HG02981 (cell line): ENCODE measurements at regions not wholly inside any gene's neighbourhood (a gene's known extent, or its start where the extent isn't known, plus 50 kb on each side); places are given as distances from the start of the nearest gene placed in this dataset.
"Not testable (repeated sequence)": the region's sequence is repeated elsewhere in the genome, so short reads cannot be mapped to it uniquely, and the experiment has no call there.

Experiments used
- ATAC-seq: cut with Tn5 transposase; IDR thresholded peaks from one replicate; pipeline ENCODE4 v1.9.1; 2021; ENCODE audit warnings: mild to moderate bottlenecking, moderate library complexity; ENCODE audit not compliant: unreplicated experiment

- no peak for ATAC-seq
Measured at GRCh38 chr18:52130624-52131301, 209.2 kb upstream of the DCC start.

DNA sequence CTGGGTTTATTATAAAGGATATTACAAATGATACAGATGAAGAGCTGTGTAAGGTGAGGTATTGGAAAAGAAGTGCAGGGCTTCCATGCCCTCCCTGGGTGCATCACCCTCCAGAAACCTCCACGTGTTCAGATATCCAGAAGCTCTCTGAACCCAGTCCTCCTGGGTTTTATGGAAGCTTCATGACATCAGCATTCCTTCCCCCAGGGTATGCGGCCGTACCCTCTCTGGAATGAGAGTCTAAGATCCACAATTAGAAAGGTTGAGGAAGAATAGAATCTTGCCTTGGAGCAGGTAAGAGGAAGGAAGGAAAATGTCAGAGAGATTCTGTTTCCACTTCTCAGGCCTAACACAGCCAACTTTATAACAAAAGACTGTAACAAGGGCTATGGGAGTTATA is 208.2 kb upstream of the DCC start:
- no peak for ATAC-seq

DNA sequence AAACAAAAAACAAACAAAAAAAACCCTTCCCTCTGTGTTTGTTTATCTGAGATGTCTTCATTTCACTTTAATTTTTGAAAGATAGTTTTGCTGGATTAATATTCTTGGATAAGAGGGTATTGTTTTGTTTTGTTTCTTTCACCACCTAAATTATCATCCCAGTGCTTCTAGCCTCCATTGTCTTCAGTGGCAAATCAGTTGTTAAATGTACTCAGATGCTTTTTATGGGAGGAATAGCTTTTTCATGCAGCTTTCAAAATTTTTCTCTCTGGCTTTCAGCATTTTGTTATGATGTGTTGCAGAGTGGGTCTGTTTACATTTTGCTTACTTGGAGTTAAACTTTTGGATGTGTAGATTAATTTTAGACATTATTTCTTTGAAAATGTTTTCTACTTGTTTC is 203.5 kb upstream of the DCC start:
- ATAC-seq, result no peak

DNA sequence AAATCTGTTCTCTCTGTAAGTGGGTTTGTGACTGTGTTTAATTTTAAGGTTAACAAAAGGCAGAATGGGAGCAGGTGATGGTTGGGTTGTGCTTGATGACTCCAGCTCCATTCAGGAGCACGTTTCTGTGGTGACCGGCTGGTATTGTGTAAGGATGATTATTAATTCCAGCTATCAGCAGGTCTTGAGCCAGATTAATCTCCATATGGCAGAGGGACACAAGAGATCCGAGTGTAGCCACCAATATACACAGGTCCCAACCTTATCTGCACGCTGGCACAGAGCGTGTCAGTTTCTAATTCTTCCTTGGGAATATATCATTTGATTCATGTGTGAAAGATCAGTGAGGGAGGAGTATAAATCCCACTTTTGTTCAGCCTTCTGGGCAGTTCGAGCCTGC is 199.0 kb upstream of the DCC start:
- no peak for ATAC-seq

GRCh38 chr18:52150050-52150449 is 189.9 kb upstream of the DCC start:
- ATAC-seq, result no peak

GRCh38 chr18:52152036-52152435 is 188.0 kb upstream of the DCC start:
- no peak for ATAC-seq

DNA sequence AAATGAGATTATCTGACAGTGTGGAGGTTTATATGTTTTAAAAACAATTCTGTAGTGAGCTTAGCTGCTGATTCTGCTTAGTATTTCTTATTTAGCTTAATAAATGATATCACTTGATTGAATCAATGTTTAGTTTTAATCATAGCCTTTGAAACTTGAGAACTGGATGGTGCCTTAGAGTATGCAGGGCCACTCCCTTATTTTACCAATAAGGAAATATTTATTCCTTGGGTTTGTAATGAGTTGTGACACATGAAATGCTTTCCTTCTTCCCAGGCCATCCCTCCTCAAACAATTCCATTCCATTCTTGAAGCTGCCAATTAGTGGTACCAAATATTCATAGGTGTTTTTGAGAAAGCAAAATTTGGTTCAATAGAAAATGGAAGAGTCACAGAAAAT is 183.8 kb upstream of the DCC start:
- no peak for ATAC-seq

- no peak for ATAC-seq
Measured at GRCh38 chr18:52160636-52161035, 179.4 kb upstream of the DCC start.

DNA sequence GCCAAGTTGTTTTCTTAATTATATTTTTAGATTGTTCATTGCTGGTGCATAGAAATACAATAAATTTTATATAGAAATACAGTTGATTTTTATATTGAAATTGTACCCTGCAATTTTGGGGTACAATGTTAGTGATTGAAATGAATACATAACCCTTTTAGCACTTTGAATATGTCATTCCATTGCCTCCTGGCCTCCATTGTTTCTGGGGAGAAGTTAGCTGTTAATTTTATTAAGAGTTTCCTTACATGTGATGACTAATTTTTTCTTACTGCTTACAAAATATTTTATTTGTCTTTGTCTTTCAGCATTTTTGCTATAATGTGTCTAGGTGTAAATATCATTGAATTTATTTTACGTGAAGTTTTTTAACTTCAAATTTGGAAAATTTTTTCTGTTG is 176.5 kb upstream of the DCC start:
- ATAC-seq, result no peak

DNA sequence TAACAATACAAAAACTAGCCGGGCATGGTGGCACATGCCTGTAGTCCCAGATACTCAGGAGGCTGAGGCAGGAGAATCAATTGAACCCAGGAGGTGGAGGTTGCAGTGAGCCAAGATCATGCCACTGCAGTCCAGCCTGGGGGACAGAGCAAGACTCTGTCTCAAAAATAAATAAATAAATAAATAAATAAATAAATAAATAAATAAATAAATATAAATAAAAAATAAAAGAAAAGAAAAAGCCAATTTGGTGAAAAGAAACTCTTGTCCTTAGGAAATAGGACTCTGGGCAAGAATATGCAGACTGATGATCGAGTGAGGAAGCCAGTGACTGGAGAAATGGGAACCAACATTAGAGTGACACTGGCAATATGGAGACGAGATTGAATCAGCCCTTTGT is 171.9 kb upstream of the DCC start:
- ATAC-seq, result not testable (repeated sequence)

DNA sequence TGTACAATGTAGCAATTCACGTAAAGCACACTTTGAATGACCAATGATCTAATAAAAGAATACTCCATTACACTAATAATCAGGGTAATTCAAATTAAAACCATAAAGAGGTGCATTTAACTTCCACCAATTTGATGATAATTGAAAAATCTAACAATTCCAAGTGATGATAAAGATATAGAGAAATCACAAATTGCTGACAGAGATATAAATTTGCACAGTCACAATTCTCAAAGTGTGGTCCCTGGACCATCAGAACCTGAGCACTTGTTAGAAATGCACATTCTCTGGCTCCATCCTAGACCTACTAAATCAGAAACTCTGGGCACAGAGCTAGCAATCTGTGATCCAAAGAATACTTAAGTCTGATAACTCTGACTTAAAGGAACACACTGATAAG is 165.8 kb upstream of the DCC start:
- ATAC-seq, result no peak

DNA sequence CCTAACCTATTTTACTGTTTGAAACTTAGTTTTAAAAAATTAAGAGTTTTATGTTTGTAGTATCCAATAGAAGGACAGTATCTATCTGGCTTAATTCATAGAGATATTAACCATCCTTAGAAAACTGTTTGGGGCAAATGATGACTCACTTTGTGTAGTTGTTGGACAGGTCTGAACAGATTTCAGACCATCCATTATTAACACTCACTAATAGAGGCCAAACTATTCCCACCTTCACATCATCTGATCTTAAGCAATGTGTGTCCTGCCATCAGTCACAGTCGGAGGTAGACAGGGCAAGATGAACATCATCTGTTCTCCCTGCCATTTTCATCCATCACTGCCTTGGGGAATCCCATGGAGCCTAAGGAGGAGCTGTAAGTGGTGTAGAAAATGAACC is 164.6 kb upstream of the DCC start:
- ATAC-seq, result no peak

GRCh38 chr18:52183107-52183506 is 156.9 kb upstream of the DCC start:
- ATAC-seq, result no peak

- no peak for ATAC-seq
Measured at GRCh38 chr18:52190195-52190594, 149.8 kb upstream of the DCC start.

DNA sequence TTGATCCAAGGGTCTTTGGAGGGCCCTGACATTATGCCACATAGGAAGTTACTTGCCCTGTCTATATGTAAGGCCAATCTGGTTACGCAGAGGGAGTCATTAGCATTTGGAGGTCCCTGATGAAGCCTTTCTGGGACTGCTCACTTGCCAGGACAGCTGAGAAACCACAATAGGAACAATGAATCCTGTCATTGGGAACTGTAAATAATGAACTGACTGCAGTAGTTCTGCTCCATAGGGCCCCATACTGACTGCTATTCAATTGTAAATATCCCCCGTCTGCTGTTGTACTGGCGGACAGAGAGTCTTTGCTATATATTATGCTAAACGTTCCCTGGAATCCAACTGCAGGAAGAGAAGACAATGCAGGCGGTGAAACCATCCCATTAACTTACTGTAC is 149.4 kb upstream of the DCC start:
- no peak for ATAC-seq

GRCh38 chr18:52200406-52200805 is 139.6 kb upstream of the DCC start:
- ATAC-seq, result no peak

DNA sequence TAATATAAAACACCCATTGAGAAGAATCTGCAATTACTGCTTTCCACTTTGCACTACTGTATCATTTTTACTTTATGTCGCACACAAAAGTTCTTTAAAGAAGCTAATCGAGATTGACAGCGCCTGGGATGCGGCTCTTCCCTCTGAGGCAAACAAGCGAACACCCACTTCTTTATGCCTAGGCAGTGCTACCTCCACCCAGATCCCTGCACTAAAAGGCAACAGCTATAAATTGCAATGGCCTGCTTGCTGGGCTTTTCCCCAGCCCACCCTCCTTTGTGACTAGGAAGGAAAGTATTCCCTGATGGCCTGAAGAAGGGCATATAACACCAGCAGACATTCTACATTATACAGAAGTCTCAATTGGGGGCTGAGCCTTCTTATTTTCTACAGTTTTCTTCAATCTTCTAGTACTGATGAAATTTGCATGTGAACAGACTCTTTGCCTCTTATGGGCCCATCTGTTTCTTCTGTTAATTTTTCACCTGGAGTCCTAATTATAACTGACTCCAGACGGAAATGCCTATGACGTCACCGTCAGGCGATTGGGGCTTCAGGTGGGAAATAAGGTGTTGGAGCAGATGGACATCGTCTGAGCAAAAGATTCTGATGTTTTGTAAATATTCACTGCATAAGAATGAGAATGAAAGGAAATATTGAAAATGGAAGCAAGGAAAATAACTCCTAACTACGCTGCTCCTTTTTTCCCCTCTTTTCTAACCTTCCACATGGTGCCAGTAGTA is 138.9 kb upstream of the DCC start:
- ATAC-seq, result no peak

DNA sequence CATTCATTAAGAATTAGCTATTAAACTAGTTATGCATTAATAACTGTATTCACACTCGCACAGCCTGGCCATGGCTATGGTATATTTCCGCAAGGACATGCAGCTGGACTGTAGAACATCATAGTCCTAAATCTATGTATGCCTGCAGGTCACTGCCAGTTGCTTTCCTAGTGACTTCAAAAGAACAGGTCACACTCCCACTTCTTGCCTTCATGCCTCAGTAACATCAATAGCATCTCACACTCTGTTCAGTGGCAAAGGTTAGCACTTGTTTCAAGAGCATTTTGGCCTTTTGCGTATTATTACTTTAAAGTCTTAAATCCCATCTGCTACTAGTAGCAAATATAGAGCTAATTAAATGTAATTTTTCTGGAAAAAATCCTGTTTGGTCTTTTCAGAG is 131.4 kb upstream of the DCC start:
- no peak for ATAC-seq

DNA sequence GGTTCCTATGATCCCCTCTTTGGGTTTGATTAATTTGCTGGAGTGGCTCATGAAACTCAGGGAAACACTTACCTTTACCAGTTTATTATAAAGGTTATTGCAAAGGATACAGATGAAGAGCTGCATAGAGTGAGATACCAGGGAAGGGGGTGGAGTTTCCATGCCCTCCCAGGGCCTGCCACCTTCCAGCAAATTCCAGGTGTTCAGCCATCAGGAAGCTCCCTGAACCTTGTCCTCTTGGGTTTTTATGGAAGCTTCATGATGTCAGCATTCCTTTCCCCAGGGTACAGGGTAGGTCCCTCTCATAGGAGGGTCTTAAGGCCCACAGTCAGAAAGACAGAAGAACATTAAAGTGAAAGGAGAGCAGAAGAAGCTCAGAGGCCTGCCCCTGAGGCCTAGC is 123.9 kb upstream of the DCC start:
- ATAC-seq, result no peak

DNA sequence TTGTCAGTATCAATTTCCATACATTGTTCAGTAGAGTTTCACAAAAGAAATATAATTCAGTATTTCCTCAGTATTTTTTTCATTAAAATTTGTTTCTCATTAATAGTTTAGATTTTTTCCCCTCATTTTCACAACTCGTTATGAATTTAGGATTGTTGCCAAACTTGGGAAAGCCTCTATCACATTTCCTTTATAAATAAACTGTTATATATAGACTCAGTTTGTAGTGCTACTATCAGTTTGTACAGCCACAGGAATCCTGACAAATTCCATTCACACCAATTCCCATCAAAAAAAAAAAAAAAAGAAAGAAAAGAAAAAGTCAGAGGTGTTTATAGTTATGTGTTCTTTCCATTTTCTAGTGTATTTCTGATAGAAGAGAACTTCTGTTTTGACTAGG is 123.3 kb upstream of the DCC start:
- no peak for ATAC-seq

- no peak for ATAC-seq
Measured at GRCh38 chr18:52219102-52219501, 120.9 kb upstream of the DCC start.

DNA sequence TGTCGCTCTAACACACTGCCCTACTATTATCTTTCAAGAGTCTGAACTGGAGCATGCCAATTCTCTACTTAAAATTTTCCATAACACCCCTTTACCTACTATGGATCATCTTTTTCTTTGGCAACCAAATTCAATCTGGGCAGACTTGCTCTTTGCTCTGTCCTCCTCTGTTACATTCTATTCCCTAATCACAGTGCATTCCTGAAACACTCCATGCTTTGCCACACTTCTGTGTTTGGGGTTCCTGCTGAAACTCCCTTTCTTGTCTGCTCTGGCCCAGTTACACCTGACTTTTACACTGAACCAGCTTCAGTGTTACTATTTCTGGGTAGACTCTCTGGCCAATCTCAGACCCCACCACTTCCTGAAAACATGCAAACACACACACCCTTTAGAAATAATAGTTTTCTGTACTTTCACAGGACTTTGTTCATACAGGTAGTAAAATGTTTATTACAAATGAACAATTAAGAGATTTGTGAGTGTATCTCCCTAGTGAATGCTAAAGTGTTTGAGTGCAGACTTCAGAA is 119.9 kb upstream of the DCC start:
- ATAC-seq, result no peak

DNA sequence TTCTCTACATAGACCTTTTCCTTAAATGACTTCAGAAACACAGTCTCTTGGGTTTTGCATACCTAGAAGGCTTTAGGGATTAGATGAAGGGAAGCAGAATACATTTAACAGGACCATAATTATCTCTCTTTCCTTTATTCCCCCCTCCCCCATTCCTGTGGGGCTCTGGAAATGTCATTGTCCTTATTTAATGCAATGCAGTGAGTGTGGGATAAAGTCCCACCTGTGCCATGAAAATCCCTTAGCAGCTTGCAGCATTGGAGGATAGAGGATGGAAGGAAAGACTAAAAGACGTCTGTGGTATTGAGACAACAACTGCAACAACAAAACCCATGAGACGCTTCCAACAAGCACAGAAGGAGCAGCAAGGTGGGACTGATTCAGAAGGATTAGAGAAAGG is 117.8 kb upstream of the DCC start:
- no peak for ATAC-seq
